GM19035 (cell line): ENCODE measurements at regions not wholly inside any gene's neighbourhood (a gene's known extent, or its start where the extent isn't known, plus 50 kb on each side); places are given as distances from the start of the nearest gene placed in this dataset.
"Not testable (repeated sequence)": the region's sequence is repeated elsewhere in the genome, so short reads cannot be mapped to it uniquely, and the experiment has no call there.

ENCODE experiments used
- ATAC-seq: cut with Tn5 transposase; IDR thresholded peaks from one replicate; pipeline ENCODE4 v1.9.1; 2021; ENCODE audit not compliant: unreplicated experiment

GRCh38 chr20:59490196-59491004 is 113.9 kb upstream of the PHACTR3 start:
- not testable (repeated sequence) for ATAC-seq

- no peak for ATAC-seq
These were observed 112.5 kb upstream of the PHACTR3 start for GRCh38 chr20:59491884-59492283.

- no peak for ATAC-seq
These were observed 110.4 kb upstream of the PHACTR3 start for GRCh38 chr20:59493926-59494325.

- ATAC-seq, result no peak
These were observed 109.2 kb upstream of the PHACTR3 start for GRCh38 chr20:59495166-59495565.

- peak; percentile 52 for ATAC-seq
These were observed 108.3 kb upstream of the PHACTR3 start for GRCh38 chr20:59495894-59496510.

- no peak for ATAC-seq
These were observed 106.0 kb upstream of the PHACTR3 start for GRCh38 chr20:59498291-59498690.

- no peak for ATAC-seq
These were observed 104.5 kb upstream of the PHACTR3 start for GRCh38 chr20:59499863-59500262.

GRCh38 chr20:59508729-59509128 is 95.6 kb upstream of the PHACTR3 start:
- ATAC-seq, result no peak

- no peak for ATAC-seq
These were observed 91.7 kb upstream of the PHACTR3 start for GRCh38 chr20:59512651-59513050.

GRCh38 chr20:59514554-59514953 is 89.8 kb upstream of the PHACTR3 start:
- no peak for ATAC-seq

GRCh38 chr20:59515013-59515905 is 89.1 kb upstream of the PHACTR3 start:
- no peak for ATAC-seq

GRCh38 chr20:59515906-59516209 is 88.5 kb upstream of the PHACTR3 start:
- no peak for ATAC-seq

GRCh38 chr20:59518881-59519706 is 85.2 kb upstream of the PHACTR3 start:
- ATAC-seq, result no peak

GRCh38 chr20:59519707-59520014 is 84.7 kb upstream of the PHACTR3 start:
- ATAC-seq, result no peak

GRCh38 chr20:59520814-59521213 is 83.5 kb upstream of the PHACTR3 start:
- no peak for ATAC-seq

GRCh38 chr20:59525500-59526241 is 78.7 kb upstream of the PHACTR3 start:
- no peak for ATAC-seq

- no peak for ATAC-seq
These were observed 77.8 kb upstream of the PHACTR3 start for GRCh38 chr20:59526242-59527225.

- ATAC-seq, result no peak
These were observed 73.6 kb upstream of the PHACTR3 start for GRCh38 chr20:59530782-59531181.

- no peak for ATAC-seq
These were observed 66.3 kb upstream of the PHACTR3 start for GRCh38 chr20:59537991-59538390.
